AG10803 (cell line): ENCODE measurements at regions not wholly inside any gene's neighbourhood (a gene's known extent, or its start where the extent isn't known, plus 50 kb on each side); places are given as distances from the start of the nearest gene placed in this dataset.

ENCODE experiments used
- DNase-seq: peaks from one replicate; pipeline ENCODE4 v3.0.0; 2010; ENCODE audit warnings: low read depth
- H3K4me3 ChIP-seq: 2 replicates; pipeline ENCODE4 v1.5.1; 2011; ENCODE audit warnings: mild to moderate bottlenecking, low read length, control low read depth
- CTCF ChIP-seq: conservative IDR thresholded peaks from 2 replicates; pipeline ENCODE4 v1.5.1; 2011; ENCODE audit warnings: mild to moderate bottlenecking, low read length, control low read depth, inconsistent platforms

GRCh38 chr12:84767079-84767478 lies 145.5 kb downstream of the SLC6A15 start:
- no peak for DNase-seq
- TF ChIP-seq CTCF, result no peak
- no peak overlapping the region for H3K4me3 ChIP-seq

GRCh38 chr12:84766375-84766774 lies 146.2 kb downstream of the SLC6A15 start:
- no peak for DNase-seq
- no peak overlapping the region for H3K4me3 ChIP-seq
- TF ChIP-seq CTCF, result no peak

GRCh38 chr12:84764001-84764400 lies 148.6 kb downstream of the SLC6A15 start:
- H3K4me3 ChIP-seq, result no peak overlapping the region
- DNase-seq, result peak; percentile 28
- TF ChIP-seq CTCF, result no peak

GRCh38 chr12:84763107-84763506 lies 149.5 kb downstream of the SLC6A15 start:
- H3K4me3 ChIP-seq, result no peak overlapping the region
- peak; percentile 96 for DNase-seq
- TF ChIP-seq CTCF, result no peak

- peak; percentile 25 for DNase-seq
- no peak overlapping the region for H3K4me3 ChIP-seq
- TF ChIP-seq CTCF, result no peak
Measured at GRCh38 chr12:84760091-84760865, 152.3 kb downstream of the SLC6A15 start.

- H3K4me3 ChIP-seq, result no peak overlapping the region
- peak; percentile 78 for DNase-seq
- TF ChIP-seq CTCF, result 0 out of 2 replicates have a peak, but pooled peaks have one; percentile 1
Measured at GRCh38 chr12:84757978-84758377, 154.6 kb downstream of the SLC6A15 start.

GRCh38 chr12:84756961-84757360 lies 155.6 kb downstream of the SLC6A15 start:
- peak; percentile 87 for DNase-seq
- TF ChIP-seq CTCF, result no peak

More at GRCh38 chr12:84756961-84757360, 155.6 kb downstream of the SLC6A15 start:
- no peak overlapping the region for H3K4me3 ChIP-seq
